K562 (cell line): ENCODE measurements at regions not wholly inside any gene's neighbourhood (a gene's known extent, or its start where the extent isn't known, plus 50 kb on each side); places are given as distances from the start of the nearest gene placed in this dataset.

Source experiments
- ATAC-seq: fragments of 200-7000 bp; cut with Tn5 transposase; 3 replicates; pipeline ENCODE4 v1.9.1; 2020; ENCODE audit warnings: moderate library complexity
- BruUV-seq: library from RNA; stranded (reverse); fragments of 400-500 nt; replicated peaks from 2 replicates; lab custom pipeline; 2021; lab: Mats Ljungman, UMichigan
- CTCF ChIA-PET: fragments of 300-600 bp; formaldehyde crosslinking; extraction: SDS; loops from one replicate; lab custom pipeline; 2021; ENCODE audit warnings: low intra/inter-chr PET ratio; lab: Yijun Ruan, JAX
- POLR2A ChIA-PET: fragments of 300-600, 350-650 bp; sonication (Branson Sonifier 250); formaldehyde crosslinking; extraction: SDS; loops from one replicate; lab custom pipeline; 2021; ENCODE audit warnings: antibody characterized with exemption, inconsistent platforms; lab: Yijun Ruan, JAX
- DNase-seq, 4 experiments: peaks; one replicate each; pipeline versions ENCODE4 v3.0.0 to v3.0.0-alpha.2; 2011 to 2018; ENCODE audit warnings: low spot score in 3 of 4, mixed read lengths in 3 of 4; ENCODE audit errors: extremely low read depth in 1 of 4
- FAIRE-seq: peaks from 2 replicates; lab custom pipeline; 2011; peaks lifted over from hg19 to GRCh38; lab: Jason Lieb, UNC
- H2AFZ ChIP-seq: 2 replicates; pipeline ENCODE4 v1.6.0; 2011; ENCODE audit warnings: low read depth, low read length, control low read depth, inconsistent platforms
- H3K27ac ChIP-seq: fragments of 200-600 bp; 3 replicates; pipeline ENCODE4 v1.8.0; 2011; ENCODE audit warnings: low read depth, mild to moderate bottlenecking, control low read depth, inconsistent platforms, low read length, moderate library complexity, mixed read lengths; ENCODE audit errors: extremely low read depth
- H3K27me3 ChIP-seq, 2 experiments: fragments of 300-600 bp in 1 of 2; 2 replicates in 1 of 2; 3 replicates in 1 of 2; pipeline versions ENCODE4 v1.6.0 to v1.8.0; 2011; ENCODE audit warnings: inconsistent platforms in 2 of 2, low read length in 2 of 2, mild to moderate bottlenecking in 1 of 2, mixed read lengths in 1 of 2, moderate library complexity in 1 of 2; ENCODE audit not compliant: control insufficient read depth in 2 of 2, insufficient read depth in 2 of 2
- H3K36me3 ChIP-seq: fragments of 300-600 bp; 3 replicates; pipeline ENCODE4 v1.8.0; 2011; ENCODE audit warnings: mild to moderate bottlenecking, low read length, inconsistent platforms; ENCODE audit not compliant: control insufficient read depth, insufficient read depth
- H3K4me1 ChIP-seq, 2 experiments: fragments of 200-600 bp in 1 of 2; replicated peaks in 1 of 2; 2 replicates in 1 of 2; 3 replicates in 1 of 2; pipeline versions ENCODE4 v1.5.1 to v1.8.0; 2011; ENCODE audit warnings: inconsistent platforms in 2 of 2, low read length in 2 of 2, mild to moderate bottlenecking in 1 of 2, mixed read lengths in 1 of 2, moderate library complexity in 1 of 2; ENCODE audit not compliant: control insufficient read depth in 2 of 2, insufficient read depth in 2 of 2
- H3K4me2 ChIP-seq: 2 replicates; pipeline ENCODE4 v1.6.1; 2011; ENCODE audit warnings: low read length, control low read depth, inconsistent platforms, mixed read lengths; ENCODE audit not compliant: insufficient read depth
- H3K4me3 ChIP-seq: fragments of 200-600 bp; sonication (generic), shearing (Covaris generic); 2 replicates; pipeline ENCODE4 v1.5.1; 2016; ENCODE audit warnings: control low read depth, inconsistent platforms
- H3K79me2 ChIP-seq: fragments of 200-600 bp; 3 replicates; pipeline ENCODE4 v1.8.0; 2011; ENCODE audit warnings: low read length, inconsistent platforms; ENCODE audit not compliant: control insufficient read depth, insufficient read depth
- H3K9ac ChIP-seq, 2 experiments: 2 replicates each; pipeline versions ENCODE4 v1.6.0 to v1.6.1; 2011; ENCODE audit warnings: low read depth in 2 of 2, low read length in 2 of 2, control low read depth in 1 of 2, inconsistent platforms in 1 of 2, mild to moderate bottlenecking in 1 of 2, mixed read lengths in 1 of 2; ENCODE audit not compliant: insufficient read depth in 1 of 2
- H3K9me1 ChIP-seq: one replicate; pipeline ENCODE4 v1.6.0; 2011; ENCODE audit warnings: inconsistent platforms, mild to moderate bottlenecking, low read length, moderate library complexity; ENCODE audit not compliant: control insufficient read depth, insufficient read depth
- H3K9me3 ChIP-seq: replicated peaks from 2 replicates; pipeline ENCODE4 v1.5.1; 2011; ENCODE audit warnings: low read depth, low read length, inconsistent platforms; ENCODE audit not compliant: control insufficient read depth, insufficient read depth
- H4K20me1 ChIP-seq: replicated peaks from 2 replicates; pipeline ENCODE4 v1.6.1; 2011; ENCODE audit warnings: low read length, inconsistent platforms, mixed read lengths; ENCODE audit not compliant: control insufficient read depth, insufficient read depth
- CHD1 ChIP-seq: fragments of 200-600 bp; sonication (generic); IDR thresholded peaks from one replicate; pipeline ENCODE4 v1.6.1; 2012; ENCODE audit warnings: mild to moderate bottlenecking, moderate library complexity, low read length, inconsistent platforms
- CSDE1 ChIP-seq, 2 experiments: fragments of 450-650 bp; IDR thresholded peaks; 2 replicates each; pipeline ENCODE4 v1.6.1; 2016; ENCODE audit warnings: mild to moderate bottlenecking in 1 of 2
- GATAD2A ChIP-seq: fragments of 450-650 bp; IDR thresholded peaks from 2 replicates; pipeline ENCODE4 v1.6.1; 2017
- HEY1 ChIP-seq: fragments of 250-450 bp; sonication (Bioruptor Pico); IDR thresholded peaks from 2 replicates; pipeline ENCODE4 v1.5.0; 2020; ENCODE audit warnings: mild to moderate bottlenecking, moderate library complexity, borderline replicate concordance
- IRF1 ChIP-seq: sonication (generic); formaldehyde crosslinking; IDR thresholded peaks from 2 replicates; pipeline ENCODE4 v1.8.0; 2022; ENCODE audit warnings: missing genetic modification reagents, mild to moderate bottlenecking, borderline replicate concordance
- NR2C2 ChIP-seq, 2 experiments: fragments of 200-800 bp in 1 of 2; sonication (Bioruptor generic) in 1 of 2; sonication (generic) in 1 of 2; formaldehyde crosslinking in 1 of 2; IDR thresholded peaks; 2 replicates each; pipeline versions ENCODE4 v1.6.1 to v1.8.0; 2016 to 2022; ENCODE audit warnings: mild to moderate bottlenecking in 1 of 2, missing compliant biosample characterization in 1 of 2, missing genetic modification characterization in 1 of 2, missing genetic modification reagents in 1 of 2
- PATZ1 ChIP-seq: fragments of 250-450 bp; sonication (Bioruptor Pico); IDR thresholded peaks from 2 replicates; pipeline ENCODE4 v1.5.0; 2020; ENCODE audit warnings: mild to moderate bottlenecking, borderline replicate concordance
- PCBP2 ChIP-seq: fragments of 200-400 bp; formaldehyde crosslinking; IDR thresholded peaks from 2 replicates; pipeline ENCODE4 v1.6.1; 2018; ENCODE audit warnings: low read length, low read depth, mild to moderate bottlenecking, moderate library complexity; ENCODE audit not compliant: poor library complexity, severe bottlenecking
- RAD21 ChIP-seq, 2 experiments: fragments of 250-450 bp in 1 of 2; fragments of 450-650 bp in 1 of 2; sonication (Bioruptor Pico) in 1 of 2; formaldehyde crosslinking in 1 of 2; IDR thresholded peaks in 1 of 2; conservative IDR thresholded peaks in 1 of 2; 2 replicates each; pipeline versions ENCODE4 v1.4.0 to v1.8.0; 2020 to 2022; ENCODE audit warnings: mild to moderate bottlenecking in 2 of 2, moderate library complexity in 1 of 2
- SMARCA4 ChIP-seq: fragments of 450-650 bp; IDR thresholded peaks from 2 replicates; pipeline ENCODE4 v1.6.1; 2016
- ZNF212 ChIP-seq: fragments of 450-650 bp; formaldehyde crosslinking; IDR thresholded peaks from 2 replicates; pipeline ENCODE4 v1.4.0; 2020; ENCODE audit warnings: mild to moderate bottlenecking
- ZNF217 ChIP-seq: sonication (generic); formaldehyde crosslinking; IDR thresholded peaks from 2 replicates; pipeline ENCODE4 v1.8.0; 2022; ENCODE audit warnings: mild to moderate bottlenecking, missing genetic modification reagents
- ZNF431 ChIP-seq: sonication (generic); formaldehyde crosslinking; IDR thresholded peaks from 2 replicates; pipeline ENCODE4 v1.8.0; 2022; ENCODE audit warnings: mild to moderate bottlenecking, missing genetic modification reagents
- WGBS: fragments of 100-300 bp; shearing (Covaris generic); methylation state at CpG from one replicate; pipeline ENCODE4 v1.1.6; 2016; ENCODE audit warnings: low coverage, mixed read lengths; ENCODE audit not compliant: insufficient coverage; ENCODE audit errors: missing lambda C conversion rate; 5-methylcytosine and 5-hydroxymethylcytosine counted together
- in situ Hi-C: fragments of 300-500 bp; cut with MboI; formaldehyde crosslinking; loops from 4 replicates; pipeline ENCODE4 v1.15.0; 2018; ENCODE audit warnings: inconsistent platforms, mixed read lengths
- intact Hi-C: fragments of 100-400 bp; cut with micrococcal nuclease; formaldehyde crosslinking; loops from 2 replicates; pipeline ENCODE4 v1.14.2; 2022

- DNase-seq = no peak
- no peaks in the 10 kb centered on the region for H3K27me3 ChIP-seq
- WGBS = 0% methylated on average over 5 of the region's 5 CpGs
- TF ChIP-seq PCBP2 (no peak), IRF1 (CRISPR knock-in tag) (no peak), CHD1 (no peak), HEY1 (CRISPR knock-in tag) (no peak), NR2C2 (CRISPR knock-in tag; IDR thresholded peaks at IDR 0.05) (no peak), NR2C2 (tag; IDR thresholded peaks at IDR 0.05) (no peak), GATAD2A (no peak), ZNF217 (CRISPR knock-in tag) (no peak), ZNF212 (CRISPR knock-in tag) (no peak), PATZ1 (CRISPR knock-in tag) (no peak), SMARCA4 (no peak), CSDE1 (IDR thresholded peaks at IDR 0.05) (no peak), ZNF431 (CRISPR knock-in tag) (no peak), RAD21 (CRISPR knock-in tag; conservative IDR thresholded peaks at IDR 0.05 in 1 of 2, IDR thresholded peaks at IDR 0.05 in 1 of 2) (no peak)
- H2AFZ ChIP-seq = no peak overlapping the region
- H3K36me3 ChIP-seq = no peaks in the 10 kb centered on the region
- H3K4me3 ChIP-seq = no peak overlapping the region
- no peak overlapping the region for H3K9ac ChIP-seq
- no peak overlapping the region for H3K4me2 ChIP-seq
- H3K27ac ChIP-seq = no peak overlapping the region
- no peak for ATAC-seq
- ChIA-PET CTCF (no interaction called here), POLR2A (no interaction called here)
- BruUV-seq = no TSS peak
- H3K9me1 ChIP-seq = no peaks in the 10 kb centered on the region
- in situ Hi-C loops = no loop called here
- intact Hi-C loops = no loop called here
- no peaks in the 10 kb centered on the region for H4K20me1 ChIP-seq
- no peak for FAIRE-seq
- no peaks in the 10 kb centered on the region for H3K79me2 ChIP-seq
- H3K4me1 ChIP-seq = no peaks in the 10 kb centered on the region
- H3K9me3 ChIP-seq = no peaks in the 10 kb centered on the region
These were observed 211.0 kb upstream of the FAR2 start for GRCh38 chr12:28938056-28938455.
